ENCODE measurements at regions not wholly inside any gene's neighbourhood (a gene's known extent, or its start where the extent isn't known, plus 50 kb on each side); places are given as distances from the start of the nearest gene placed in this dataset.
"Not testable (repeated sequence)": the region's sequence is repeated elsewhere in the genome, so short reads cannot be mapped to it uniquely, and the experiment has no call there.

DNA sequence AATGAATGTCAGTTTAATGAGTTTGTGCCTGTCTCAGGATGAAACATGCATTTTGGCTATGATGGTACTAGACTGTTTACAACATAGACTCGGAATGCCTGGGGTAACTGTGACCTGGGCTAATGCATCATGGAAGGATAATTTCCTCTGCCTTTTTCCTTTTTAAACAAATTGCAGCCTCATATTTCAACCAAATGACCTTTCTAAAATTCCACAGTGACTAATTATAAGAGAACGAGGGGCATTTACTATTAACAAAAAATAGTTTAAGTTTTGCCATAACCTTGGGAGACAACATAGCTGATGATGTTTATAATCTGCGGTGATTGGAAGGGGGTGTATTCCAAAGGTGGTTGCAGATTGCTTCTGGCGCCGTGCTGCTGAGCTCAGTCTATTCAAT lies 1140.5 kb downstream of the GALC start:
- no peak for DNase-seq

DNA sequence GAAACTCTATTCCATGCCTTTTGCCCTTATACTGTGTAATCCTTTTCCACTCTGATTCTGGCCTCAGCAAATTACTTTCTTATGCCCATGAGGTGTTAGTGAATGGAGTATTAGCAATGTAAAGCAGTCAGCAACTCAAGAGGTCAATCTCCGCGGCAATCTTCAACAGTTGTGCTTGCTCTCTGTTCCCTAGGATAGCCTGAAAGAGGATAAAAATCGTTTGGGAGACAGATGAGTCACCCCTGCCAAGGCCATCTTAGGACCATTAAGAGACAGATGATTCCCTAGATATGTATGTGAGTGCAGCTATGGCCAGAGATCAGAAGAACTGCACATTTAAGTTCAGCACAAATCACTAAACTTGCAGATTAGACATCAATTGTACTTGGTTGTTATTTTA lies 1145.8 kb downstream of the GALC start:
- DNase-seq: no peak

DNA sequence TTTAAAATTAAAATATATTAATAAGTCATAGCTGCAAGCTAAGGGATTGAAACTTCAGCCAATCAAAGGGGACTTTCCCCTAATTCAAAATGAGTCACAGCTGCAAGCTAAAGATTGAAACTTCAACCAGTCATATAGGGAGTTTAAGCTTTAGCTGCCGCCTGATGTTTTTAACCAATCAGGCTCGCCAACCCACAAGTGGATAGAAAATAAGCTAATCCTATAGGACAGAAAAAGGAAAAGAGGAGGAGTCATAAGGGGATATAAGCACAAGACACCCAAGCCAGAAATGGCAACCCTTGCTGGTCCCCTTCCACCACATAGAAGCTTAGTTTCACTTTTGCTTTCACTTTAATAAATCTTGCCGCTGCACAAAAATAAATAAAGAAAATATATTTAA lies 1154.6 kb downstream of the GALC start:
- DNase-seq: no peak

DNA sequence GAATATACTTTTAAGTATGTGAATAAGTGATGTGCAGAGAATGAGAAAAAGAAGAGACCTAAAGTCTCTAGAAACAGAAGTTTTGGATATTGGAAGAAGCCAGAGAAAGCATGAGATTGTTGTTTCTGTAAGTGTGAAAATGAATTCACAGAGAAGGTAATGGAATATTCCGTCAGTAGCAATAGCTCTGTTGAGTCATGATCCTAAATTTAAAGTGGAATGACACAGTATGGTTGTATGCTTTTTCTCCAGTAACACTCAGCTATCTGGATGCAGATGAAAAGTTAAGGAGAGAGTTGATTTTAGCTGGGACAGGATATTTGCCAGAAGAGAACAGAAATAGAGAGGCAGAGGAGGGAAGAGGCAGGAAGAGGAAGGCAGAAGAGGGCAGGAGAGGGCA lies 1166.3 kb downstream of the GALC start:
- no peak for DNase-seq

DNA sequence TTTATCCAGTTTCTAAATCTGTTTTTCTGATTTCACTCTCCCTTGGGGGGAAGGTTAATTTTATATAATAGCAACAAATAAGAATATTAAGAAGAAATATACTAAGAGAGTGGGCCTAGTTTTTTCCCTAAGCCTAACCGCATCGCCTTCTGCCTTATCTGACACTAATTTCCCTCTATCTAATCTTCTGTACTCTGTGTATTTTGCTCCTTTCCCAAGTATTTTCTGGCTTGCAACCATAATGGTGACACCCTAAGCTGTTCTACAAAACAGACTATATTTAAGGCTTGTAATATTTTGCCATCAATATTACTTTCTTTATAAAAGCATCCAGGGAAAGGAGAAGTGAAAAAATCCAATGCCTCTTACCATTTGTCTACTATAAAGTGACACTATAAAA lies 1168.8 kb downstream of the GALC start:
- no peak for DNase-seq

DNA sequence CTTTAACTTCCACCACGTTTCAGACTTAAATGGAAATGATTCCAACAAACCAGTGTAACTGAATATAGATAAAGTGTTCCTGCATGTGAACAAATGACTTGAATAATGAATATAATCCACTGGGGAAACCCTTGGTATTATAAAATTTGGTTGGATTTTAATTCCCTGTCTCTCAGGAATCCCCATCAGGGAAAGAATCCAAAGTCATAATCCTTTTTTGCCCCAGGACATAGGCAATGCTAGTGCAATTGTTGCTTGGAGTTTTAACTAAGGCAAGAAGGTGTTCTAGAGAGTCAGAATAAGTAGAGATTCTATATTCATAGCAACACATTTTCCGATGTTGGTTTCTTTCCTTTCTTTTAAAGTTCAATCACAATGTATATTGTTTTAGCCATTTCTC lies 1169.4 kb downstream of the GALC start:
- no peak for DNase-seq

DNA sequence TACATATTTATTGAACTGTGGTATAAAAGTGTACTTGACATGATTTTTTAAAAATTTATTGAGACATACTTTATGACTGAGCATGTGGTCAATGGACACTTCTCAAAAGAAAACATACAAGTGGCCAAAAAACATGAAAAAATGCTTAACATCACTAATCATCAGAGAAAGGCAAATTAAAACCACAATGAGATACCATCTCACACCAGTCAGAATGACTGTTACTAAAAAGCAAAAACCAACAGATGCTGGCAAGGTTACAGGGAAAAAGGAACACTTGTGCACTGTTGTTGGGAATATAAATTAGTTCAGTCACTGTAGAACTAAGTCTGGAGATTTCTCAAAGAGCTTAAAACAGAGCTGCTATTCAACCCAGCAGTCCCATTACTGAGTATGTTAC lies 1177.6 kb downstream of the GALC start:
- DNase-seq: no peak

DNA sequence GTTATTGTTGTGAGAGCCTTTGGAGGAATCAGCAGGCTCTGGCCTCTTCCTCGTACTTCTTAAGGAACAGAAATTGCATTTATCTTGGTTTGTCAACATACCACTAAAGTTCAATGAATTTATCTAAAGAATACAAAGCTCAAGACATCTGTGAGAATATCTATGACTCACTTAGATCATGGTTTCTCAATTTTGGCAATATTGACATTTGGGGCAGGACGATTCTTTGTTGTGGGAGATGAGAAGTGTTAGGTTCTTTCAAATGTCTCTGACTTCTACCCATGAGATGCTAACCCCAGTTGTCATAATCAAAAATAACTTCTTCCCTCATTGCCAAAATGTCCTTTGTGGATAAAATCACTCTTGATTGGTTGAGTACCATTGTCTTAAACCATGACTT lies 1190.3 kb downstream of the GALC start:
- no peak for DNase-seq

DNA sequence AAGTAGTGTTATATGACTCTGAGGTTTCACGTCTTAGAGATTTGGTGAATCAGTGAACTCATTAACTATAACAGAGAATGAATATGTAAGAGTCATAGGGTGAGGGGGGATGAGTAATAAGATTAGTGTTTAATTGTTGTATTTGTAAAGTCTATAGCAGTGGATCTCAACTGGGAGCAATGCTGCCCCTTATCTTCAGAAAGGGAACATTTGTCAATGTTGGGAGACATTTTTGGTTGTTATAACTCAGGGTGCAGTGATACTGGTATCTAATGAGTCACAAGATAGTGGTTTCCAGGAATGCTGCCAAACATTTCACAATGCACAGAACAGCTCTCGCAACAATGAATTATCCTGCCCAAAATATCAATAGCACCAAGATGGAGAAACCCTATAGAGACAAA lies 1193.7 kb downstream of the GALC start:
- peak; percentile 61 for DNase-seq

DNA sequence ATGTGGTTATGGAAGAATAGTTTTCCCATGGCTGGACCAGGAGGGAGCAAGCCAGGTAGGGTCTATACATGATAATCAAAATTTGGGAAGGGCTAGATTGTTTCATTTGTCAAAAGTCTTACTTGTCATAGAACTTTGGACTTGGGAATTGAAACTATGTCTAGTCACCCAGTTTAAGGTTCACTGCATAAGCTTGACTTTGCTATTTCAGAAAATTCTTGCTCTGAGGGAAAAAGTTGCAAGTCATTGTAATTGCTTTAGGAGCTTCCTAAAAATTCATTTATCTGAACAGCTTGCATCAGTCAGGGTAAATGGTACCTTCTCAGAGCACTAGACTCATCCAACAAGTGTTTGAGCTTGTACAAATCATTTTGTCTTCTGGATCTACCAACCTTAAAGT lies 1194.7 kb downstream of the GALC start:
- no peak for DNase-seq

DNA sequence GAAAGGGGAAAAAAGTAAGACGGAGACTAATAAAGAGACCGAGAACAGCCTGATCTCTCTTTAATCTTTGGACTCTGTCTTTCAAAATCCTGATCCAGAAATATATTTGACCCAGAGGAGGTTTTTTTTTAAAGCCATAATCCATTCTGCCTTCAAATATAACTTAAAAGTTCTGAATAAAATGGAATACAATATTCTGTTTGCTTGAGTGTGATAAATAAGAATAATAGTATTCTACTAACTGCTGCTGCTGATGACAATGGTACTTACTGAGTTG lies 1196.0 kb downstream of the GALC start:
- DNase-seq: no peak

DNA sequence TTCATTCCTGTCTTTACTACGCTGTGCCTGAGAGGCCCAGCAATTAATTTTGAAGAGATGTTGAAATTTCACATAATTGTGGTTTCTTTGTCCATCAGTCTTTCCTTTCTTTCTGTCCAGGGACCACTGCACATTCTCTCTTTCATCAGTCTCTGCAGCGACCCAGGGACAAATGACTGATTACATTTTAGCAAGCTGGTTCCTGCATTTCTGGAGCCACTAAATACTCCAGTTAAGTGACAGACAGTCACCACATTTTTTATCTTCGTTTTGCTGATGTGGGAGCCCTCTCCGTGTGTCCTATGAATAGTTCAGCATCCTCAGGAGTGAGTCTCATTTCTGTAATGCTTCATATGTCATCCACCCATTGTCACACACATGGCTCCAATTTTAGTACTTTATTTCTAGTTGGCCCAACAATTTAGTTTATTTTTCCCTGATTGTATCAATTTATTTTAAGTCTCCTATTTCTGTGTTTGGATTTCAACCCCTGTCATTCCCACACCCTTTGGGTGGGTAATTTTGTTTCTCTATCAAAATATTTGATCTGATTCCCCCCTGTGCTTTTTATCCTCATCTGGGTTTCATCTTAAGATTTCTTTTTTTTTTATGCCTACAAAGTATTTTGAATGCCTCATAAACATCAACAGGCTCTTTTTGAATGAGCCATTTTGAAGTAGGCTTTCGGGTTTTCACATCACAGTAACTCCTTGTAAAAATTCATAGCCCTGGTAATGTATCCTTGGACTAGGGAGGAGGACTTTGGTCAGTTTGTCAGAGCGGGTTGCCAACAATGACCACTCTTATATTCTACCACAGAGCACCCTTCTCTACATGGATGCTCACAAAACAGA lies 1196.5 kb downstream of the GALC start:
- DNase-seq: no peak

DNA sequence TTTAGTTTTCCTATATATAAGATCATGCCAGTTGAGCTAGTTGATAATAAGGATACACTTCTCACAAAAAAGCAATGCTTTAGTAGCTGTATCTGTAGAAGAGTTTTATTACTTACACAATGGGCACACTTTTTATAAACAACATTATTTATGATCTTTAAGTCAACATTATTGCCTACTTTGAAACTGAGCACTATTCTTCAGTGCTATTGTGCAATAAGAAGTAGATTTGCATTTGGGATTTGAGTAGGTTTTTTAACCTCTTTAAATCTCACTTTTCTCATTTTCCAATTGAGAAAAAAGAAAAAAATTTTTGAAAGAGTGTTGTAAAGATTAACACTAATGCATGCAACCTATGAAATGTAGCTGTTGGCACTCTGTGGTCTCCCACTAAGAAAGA lies 1198.3 kb downstream of the GALC start:
- no peak for DNase-seq

DNA sequence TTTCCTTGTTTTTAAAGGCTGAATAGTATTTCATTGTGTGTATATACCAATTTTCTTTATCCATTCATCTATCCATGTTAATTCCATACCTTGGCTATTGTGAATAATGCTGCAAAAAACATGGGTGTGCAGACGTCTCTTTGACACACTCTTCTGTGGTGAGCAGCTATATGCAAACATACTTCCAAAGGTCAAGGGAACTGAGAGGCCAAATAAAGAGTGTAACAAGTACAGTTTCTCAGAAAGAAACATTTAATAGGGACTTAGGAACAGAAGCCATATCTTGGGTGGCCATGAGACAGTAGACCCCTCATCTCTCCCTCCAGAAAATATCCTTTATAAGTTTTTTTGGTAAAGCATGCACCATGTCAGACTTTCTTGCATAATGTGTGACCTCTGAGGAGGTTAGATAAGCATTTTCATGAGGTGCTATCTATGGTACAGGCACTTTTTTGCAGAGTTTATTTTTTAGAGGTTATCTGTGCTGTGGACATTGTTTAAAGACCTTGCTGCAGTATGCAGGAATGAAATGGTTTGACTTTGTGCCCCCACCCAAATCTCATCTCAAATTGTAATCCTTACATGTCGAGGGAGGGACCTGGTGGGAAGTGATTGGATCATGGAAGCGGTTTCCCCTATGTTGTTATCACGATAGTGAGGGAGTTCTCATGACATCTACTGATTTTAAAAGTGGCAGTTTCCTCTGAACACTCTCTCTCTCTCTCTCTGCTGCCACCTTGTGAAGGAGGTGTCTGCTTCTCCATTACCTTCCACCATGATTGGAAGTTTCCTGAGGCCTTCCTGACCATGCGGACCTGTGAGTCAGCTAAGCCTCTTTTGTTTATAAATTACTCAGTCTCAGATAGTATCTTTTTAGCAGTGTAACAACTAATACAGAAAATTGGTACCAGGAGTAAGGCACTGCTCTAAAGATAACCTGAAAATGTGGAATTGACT lies 1202.3 kb downstream of the GALC start:
- no peak for DNase-seq

DNA sequence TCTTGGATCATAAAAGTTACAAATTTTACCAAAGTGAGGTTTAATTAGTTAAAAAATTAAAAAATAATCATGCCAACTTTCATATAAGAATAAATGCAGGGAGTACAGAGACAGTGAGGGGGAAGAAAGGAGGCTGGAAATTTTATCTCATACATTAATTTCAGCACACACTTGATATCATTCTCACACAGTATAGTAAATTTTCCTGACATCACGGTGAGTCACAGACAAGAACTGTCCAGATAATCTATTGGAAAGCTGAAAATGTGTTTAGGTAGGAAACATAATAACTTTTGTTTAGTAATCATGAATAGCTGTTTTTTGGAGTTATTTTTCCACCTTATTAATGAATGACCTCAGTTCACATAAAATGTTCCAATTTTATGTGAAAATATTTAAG lies 1204.8 kb downstream of the GALC start:
- no peak for DNase-seq

DNA sequence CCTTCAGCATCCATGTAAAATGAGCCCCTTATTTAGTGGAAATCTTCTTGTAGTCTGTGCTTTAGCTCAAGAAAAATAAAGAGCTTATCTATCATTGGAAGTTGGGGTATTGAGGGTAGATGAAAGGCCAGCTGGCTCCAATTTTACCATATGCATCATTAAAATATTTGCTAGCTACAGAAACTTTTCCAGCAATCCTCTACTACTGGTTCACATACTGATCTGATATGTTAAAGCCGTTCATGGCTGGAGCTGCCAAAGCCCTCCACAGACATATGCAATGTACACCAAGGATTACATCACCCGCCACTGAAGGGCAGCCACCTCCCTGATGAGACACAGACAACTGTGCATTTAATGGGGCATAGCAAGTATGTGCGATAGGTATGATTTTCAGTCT lies 1205.3 kb downstream of the GALC start:
- DNase-seq: no peak

DNA sequence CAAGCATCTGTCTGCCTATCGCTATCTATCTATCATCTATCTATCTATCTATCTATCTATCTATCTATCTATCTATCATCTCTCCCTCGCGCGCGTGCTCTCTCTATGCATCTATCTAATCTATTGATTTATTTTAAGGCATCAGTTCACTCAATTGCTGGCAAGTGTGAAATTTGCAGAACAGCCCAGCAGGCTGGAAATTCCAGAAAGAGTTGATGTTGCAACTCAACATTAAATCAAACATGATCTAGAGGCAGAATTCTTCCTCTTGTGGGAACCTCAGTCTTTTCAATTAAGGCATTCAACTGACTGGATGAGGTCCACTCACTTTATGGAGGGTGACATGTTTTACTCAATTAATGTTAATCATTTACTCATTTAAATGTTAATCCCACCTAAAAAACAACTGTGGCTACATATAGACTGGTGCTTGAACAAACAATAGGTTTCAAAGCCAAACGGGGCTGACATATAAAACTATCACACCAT lies 1210.8 kb downstream of the GALC start:
- no peak for DNase-seq

DNA sequence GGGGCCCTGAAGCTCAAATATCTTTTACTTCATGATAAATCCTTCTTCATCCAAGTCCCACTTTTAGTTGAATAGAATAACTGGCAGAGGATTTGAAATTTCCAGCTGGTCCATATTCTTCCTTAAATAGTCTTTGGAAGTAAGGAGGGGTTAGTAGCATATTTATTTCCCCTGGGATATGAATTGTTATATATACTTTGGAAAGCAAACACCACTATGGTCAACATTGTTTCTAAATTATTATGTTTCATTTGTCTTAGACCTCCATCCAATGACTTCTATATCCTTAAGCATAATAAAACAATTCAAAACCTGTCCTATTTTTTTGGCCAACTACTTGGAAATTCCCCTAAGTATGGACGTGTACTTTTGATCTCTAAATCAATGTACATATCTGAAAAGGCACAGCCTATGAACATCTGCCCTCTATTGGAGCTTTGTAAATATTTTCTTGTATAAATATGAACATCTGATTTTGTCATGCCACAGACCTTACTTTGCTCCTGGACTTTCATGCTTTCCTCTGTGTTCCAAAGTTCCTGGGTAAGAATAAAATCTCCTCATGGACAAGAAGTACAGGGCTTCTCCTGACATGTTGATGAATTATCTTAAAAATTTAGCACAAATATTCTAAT lies 1212.0 kb downstream of the GALC start:
- DNase-seq: no peak

DNA sequence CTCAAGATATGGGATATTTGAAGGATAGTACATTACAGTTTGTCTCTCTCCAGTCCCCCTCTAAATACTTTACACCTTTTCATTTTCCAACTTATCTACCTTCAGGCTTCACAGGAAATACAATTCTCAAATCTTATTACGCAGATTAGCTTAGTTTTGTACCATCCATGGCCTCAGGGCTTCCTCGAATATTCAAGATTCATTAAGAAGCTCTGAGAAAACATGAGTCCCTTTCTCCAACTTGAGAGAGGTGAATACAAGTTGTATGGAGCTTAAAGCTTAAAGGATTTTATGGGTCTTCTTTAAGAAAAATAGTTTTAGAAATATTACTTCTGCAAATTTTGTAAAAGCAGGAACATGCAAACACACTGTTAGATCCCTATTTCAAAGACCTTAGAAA lies 1212.5 kb downstream of the GALC start:
- DNase-seq: no peak

DNA sequence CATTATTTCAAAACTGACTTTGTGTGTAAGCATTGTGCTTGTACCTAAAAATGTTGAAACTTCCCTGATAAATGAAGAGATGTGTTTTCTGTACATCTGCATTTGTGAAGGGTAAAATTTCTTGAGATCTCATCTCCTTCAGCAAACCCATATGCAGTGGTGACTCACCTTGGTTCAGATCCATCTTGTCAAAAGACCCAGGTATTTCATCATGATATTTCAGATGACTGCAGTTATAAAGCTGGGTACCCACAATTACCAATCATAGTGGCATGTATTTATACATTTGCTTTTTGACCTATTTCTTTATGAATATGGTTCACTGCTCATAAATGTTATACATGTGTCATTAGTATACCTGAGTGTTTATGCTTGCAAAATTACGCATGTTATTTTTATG lies 1213.6 kb downstream of the GALC start:
- no peak for DNase-seq

DNA sequence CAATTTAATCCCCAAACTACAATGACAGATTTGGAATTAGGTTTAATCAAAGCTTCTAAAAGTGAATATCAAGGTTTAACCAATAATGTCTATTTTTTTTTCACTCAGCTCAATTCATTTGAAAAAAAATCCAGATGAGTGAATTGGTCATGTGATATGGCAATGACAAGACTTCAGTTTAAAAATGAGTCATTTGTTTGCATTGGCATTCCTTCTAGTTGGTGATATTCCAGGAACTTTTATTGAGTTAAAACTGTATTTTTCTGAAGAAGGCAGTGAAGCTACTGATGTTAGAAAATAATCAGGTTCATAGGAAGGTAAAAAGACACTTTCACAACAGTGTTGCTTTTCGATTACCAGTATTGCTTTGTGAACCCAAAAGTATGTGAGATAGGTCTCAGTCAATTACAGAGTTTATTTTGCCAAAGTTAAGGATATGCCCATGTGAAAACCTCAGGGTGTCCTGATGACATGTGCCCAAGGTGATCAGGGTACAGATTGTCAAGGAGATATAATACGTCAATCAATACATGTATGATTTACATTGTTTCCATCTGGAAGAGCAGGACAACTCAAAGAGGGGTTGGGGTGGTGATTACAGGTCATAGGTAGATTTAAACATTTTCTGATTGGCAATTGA lies 1214.9 kb downstream of the GALC start:
- DNase-seq: no peak

DNA sequence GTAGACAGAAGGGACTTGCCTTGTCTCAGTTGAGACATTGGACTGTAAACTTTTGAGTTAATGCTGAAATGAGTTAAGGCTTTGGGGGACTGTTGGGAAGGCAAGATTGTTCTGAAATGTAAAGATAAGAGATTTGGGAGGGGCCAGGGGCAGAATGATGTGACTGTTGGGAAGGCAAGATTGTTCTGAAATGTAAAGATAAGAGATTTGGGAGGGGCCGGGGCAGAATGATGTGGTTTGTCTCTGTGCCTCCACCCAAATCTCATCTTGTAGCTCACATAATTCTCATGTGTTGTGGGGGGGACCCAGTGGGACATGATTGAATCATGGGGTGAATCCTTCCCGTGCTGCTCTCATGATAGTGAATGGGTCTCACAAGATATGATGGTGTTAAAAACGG lies 1217.1 kb downstream of the GALC start:
- not testable (repeated sequence) for DNase-seq

DNA sequence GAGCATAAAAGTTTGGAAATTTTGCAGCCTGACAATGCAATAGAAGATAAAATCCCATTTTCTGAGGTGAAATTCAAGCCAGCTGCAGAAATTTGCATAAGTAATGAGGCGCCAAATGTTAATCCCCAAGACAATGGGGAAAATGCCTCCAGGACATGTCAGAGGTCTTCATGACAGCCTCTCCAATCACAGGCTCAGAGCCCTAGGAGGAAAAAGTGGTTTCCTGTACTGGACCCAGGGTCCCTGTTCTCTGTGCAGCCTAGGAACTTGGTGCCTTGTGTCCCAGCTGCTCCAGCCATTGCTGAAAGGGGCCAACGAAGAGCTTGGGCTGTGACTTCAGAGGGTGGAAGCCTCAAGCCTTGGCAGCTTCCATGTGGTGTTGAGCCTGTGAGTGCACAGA lies 1218.1 kb downstream of the GALC start:
- no peak for DNase-seq

Data from NCI-H226 (cell line).